HG03175 (cell line): ENCODE measurements at regions not wholly inside any gene's neighbourhood (a gene's known extent, or its start where the extent isn't known, plus 50 kb on each side); places are given as distances from the start of the nearest gene placed in this dataset.

Experiments
- ATAC-seq: cut with Tn5 transposase; IDR thresholded peaks from one replicate; pipeline ENCODE4 v1.9.1; 2021; ENCODE audit warnings: mild to moderate bottlenecking, moderate library complexity; ENCODE audit not compliant: unreplicated experiment

GRCh38 chr15:97837896-97838295 lies 122.6 kb upstream of the ARRDC4 start:
- no peak for ATAC-seq

- no peak for ATAC-seq
Observed at GRCh38 chr15:97838606-97839210, 121.8 kb upstream of the ARRDC4 start.

- no peak for ATAC-seq
Observed at GRCh38 chr15:97840501-97840900, 120.0 kb upstream of the ARRDC4 start.

GRCh38 chr15:97841558-97841957 lies 118.9 kb upstream of the ARRDC4 start:
- no peak for ATAC-seq

GRCh38 chr15:97849183-97849582 lies 111.3 kb upstream of the ARRDC4 start:
- no peak for ATAC-seq

- ATAC-seq: no peak
Observed at GRCh38 chr15:97858296-97858695, 102.2 kb upstream of the ARRDC4 start.

GRCh38 chr15:97861529-97862260 lies 98.8 kb upstream of the ARRDC4 start:
- no peak for ATAC-seq

- no peak for ATAC-seq
Observed at GRCh38 chr15:97866959-97867358, 93.5 kb upstream of the ARRDC4 start.

GRCh38 chr15:97867870-97868269 lies 92.6 kb upstream of the ARRDC4 start:
- no peak for ATAC-seq

GRCh38 chr15:97868981-97869380 lies 91.5 kb upstream of the ARRDC4 start:
- ATAC-seq: no peak

- ATAC-seq: no peak
Observed at GRCh38 chr15:97870771-97871170, 89.7 kb upstream of the ARRDC4 start.

- ATAC-seq: no peak
Observed at GRCh38 chr15:97874139-97874538, 86.4 kb upstream of the ARRDC4 start.

GRCh38 chr15:97875025-97875512 lies 85.4 kb upstream of the ARRDC4 start:
- no peak for ATAC-seq

- ATAC-seq: no peak
Observed at GRCh38 chr15:97875513-97876280, 84.8 kb upstream of the ARRDC4 start.

GRCh38 chr15:97876281-97876675 lies 84.2 kb upstream of the ARRDC4 start:
- ATAC-seq: no peak

- no peak for ATAC-seq
Observed at GRCh38 chr15:97881346-97881965, 79.0 kb upstream of the ARRDC4 start.

- ATAC-seq: no peak
Observed at GRCh38 chr15:97884513-97885131, 75.9 kb upstream of the ARRDC4 start.

GRCh38 chr15:97890307-97890706 lies 70.2 kb upstream of the ARRDC4 start:
- ATAC-seq: no peak

- ATAC-seq: no peak
Observed at GRCh38 chr15:97892167-97892938, 68.2 kb upstream of the ARRDC4 start.

GRCh38 chr15:97893967-97894366 lies 66.5 kb upstream of the ARRDC4 start:
- no peak for ATAC-seq
